CD4-positive, alpha-beta T cell treated with Interleukin-1 beta for 1 hour (primary cell): ENCODE measurements at regions not wholly inside any gene's neighbourhood (a gene's known extent, or its start where the extent isn't known, plus 50 kb on each side); places are given as distances from the start of the nearest gene placed in this dataset.
A peak's percentile ranks its signal among the peaks of the same experiment; 100 is the strongest.

Experiments
- DNase-seq, 2 donors: peaks; one replicate each; pipeline ENCODE4 v3.0.0-alpha.2; 2020 to 2022

DNA sequence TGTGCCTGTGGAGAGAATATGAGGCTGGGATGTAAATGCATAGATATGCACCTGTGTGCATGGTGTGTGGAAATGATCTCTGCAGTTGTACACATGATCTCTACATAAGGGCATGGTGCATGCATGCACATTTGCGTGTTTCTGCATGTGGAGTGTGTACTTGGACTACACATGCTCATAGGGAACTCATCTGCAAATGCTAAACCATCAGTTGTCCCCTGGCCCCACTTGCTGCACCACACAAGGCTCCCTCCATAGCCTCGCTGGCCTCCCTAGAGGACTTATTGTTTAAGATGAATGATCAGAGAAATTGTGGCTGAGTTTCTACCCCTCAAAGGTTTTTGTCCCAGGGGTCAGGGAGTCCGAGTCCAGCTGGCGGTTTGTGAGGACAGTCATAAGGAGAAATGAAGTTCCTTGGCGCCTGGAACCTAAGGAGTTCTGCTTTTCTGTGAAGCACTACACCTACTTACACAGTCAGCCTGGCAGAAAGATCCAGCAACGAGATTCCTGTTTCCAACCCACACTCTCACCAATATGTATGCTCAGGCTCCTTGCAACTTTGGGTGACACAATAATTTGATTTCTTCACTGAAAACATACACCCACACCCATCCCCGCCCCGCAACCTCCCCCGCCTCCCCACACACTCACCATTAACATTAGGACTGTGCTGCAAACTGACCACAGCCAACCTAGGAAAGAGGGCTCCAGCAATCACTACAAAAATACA, 79.9 kb upstream of the CPEB4 start:
- DNase-seq: peak in 1 of 2 donors; percentile 11

DNA sequence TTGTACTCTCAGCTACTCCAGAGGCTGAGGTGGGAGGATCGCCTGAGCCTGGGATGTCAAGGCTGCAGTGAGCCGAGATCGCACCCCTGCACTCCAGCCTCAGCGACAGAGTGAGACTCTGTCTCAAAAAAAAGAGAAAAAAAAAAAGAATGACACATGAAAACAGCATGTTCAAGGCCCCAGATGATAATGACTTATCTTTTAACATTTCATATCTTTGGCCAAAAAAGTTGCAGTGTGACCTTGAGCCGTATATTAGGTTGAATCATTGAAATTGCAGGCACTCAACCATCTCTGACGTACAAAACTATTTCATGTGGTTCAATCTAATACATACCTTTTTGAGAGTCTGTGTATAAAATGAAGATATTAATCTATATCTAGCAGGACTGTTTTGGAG, 79.1 kb upstream of the CPEB4 start:
- no peak for DNase-seq

- no peak for DNase-seq
These were observed 75.2 kb upstream of the CPEB4 start for GRCh38 chr5:173812811-173813550.

DNA sequence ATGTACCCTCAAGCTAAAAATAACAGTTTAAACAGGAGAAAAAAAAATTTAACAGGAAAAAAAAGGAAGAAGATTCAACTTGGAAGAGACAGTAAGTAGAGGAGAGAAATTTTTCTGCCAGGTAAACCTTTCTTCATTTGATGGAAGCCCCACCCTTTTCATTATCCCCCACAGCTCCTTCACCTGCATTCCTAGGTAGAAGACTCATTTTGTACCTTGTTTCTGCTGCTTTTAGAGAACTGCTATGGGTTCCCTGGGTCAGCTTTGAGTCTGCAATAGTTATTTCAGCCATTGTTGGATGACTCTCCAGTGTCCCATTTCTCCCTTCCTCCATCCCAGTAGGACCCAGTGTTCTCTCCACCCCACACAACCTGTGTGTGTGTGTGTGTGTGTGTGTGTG, 74.1 kb upstream of the CPEB4 start:
- no peak for DNase-seq

- no peak for DNase-seq
These were observed 72.6 kb upstream of the CPEB4 start for GRCh38 chr5:173815571-173815970.

GRCh38 chr5:173816728-173817127, 71.4 kb upstream of the CPEB4 start:
- DNase-seq: no peak

- no peak for DNase-seq
These were observed 70.6 kb upstream of the CPEB4 start for GRCh38 chr5:173817561-173817960.

DNA sequence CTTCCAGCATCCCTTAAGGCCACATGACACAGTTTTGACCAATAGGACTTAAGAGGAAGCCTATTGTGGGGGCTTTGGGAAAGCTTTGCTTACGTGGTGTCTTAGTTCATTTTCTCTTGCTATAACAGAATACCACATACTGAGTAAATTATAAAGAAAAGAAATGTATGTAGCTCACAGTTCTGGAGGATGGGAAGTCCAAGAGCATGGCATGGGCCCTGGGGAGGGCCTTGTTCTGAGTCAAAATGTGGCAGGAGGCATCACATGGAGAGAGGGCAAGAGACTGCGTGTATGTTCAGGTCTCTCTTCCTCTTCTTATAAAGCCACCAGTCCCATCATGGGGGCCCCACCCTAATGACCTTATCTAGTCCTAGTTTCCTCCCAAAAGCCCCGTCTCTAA, 68.6 kb upstream of the CPEB4 start:
- no peak for DNase-seq

DNA sequence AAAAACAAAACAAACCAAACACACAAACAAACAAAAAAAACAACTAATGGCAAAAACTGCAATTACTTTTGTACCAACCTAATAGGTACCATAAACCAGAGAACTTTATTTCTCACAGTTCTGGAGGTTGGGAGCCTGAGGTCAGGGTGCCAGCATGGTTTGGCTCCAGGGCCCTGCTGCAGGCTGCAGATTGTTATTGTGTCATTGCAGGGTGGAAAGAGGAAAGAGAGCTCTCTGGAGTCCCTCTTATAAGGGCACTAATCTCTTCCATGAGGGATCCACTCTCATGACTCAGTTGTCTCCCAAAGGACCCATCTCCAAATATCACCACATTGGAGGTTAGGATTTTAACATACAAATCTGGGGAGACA, 64.9 kb upstream of the CPEB4 start:
- no peak for DNase-seq

GRCh38 chr5:173823721-173824567, 64.2 kb upstream of the CPEB4 start:
- no peak for DNase-seq

DNA sequence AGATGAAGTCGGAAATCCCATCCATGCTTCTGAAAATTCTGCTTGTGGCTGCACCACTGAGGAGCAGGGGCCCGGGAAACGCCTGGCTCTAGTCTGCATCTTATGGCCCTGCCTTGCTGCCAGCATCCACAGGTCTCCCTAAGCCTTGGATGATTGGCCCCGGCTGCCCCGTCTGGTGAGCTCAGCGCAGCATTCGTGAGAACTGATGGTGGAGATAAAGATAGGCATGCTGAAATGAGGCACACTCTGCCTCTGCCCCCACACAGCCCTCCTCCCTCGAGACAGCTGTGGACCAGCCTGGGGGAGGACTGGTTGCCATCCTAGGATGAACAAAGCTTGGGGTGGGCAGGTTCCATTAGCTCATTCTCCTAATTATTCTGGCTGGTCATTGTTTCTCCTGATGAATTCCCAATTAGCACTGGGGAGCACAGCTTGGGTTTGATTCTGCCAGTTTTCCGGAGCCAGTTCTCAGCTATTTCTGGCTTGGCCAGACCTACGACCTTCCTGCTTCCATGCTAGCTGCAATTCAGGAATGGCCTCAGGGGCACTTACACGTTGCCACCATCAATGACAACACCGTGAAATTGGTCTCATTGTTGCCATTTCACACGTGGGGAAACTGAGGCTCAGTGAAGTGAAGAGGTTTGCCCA, 62.8 kb upstream of the CPEB4 start:
- DNase-seq: no peak

DNA sequence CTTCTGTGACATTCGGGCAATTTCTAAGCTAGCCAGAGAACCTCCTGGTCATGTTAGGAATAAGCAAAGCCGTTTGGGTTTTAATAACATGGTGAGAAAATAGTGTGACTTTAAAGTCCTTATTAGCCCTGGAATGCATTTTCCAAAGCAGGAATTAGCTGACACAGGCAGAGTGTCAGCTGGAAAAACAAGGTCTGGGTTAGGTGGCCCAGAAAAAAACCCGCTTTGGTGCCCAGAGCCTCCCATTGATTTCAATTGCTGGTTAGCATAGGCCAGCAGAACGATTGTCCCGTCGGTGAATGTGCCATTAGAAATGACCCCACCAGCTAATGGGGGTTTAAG, 62.1 kb upstream of the CPEB4 start:
- DNase-seq: no peak

DNA sequence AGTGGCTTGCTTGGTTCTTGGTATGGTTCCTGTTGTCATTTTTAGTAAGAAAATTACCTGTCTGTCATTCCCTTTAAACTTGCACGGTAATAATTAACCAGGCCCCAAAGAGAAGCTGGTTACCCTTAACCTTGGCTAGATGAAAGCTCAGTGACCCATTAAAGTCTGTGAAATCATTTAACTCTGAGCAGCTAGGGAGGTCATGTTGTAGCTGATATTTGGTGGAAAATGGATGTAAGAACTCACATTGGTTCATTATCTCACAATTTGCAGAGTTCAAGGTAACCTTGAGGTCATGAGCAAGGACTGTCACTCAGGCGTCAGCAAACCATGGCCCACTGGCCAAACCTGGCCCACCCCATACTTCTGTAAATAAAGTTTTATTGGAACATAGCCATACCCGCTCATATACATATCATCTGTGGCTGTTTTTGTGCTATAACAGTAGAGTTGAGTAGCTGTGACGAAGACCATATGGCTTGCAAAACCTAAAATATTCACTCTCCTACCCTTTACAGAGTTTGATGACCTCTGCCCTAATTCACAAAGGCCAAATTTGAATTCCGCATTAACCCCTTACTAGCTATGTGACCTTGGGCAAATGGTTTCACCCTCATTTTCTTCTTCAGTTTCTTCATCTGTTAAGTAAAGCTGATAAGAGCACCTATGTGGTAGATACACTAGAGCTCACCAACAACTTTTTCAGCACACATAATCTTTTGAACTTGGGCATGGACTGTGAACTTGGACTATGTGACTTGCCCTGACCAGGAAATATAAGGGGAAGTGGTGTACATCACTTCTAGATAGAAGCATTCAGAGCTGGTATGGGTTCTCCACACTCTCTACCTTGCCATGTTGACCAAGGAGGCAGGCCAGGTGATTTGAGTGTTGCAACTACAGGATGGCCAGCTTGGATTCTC, 61.5 kb upstream of the CPEB4 start:
- DNase-seq: no peak

- DNase-seq: no peak
These were observed 59.2 kb upstream of the CPEB4 start for GRCh38 chr5:173828952-173829351.

DNA sequence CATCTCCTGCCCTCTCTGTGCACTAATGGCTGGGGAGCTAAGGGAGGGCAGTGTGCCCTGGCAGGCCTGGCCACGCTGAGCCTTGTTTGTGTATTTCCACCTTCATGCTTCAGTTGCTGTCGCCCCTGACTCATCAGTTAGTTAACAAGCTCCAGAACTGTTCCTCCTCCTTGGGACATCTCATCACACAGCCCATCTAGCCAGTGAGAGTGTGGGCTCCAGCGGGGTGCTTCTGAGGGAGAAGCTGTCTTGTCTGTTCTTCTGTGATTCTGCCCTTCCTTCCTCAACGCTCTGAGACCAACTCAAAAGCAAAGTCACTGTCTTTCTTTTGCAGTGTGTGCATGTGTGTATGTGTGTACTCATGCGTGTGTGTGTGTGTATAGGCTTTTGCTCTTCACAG, 58.3 kb upstream of the CPEB4 start:
- no peak for DNase-seq

GRCh38 chr5:173830421-173830820, 57.7 kb upstream of the CPEB4 start:
- no peak for DNase-seq

GRCh38 chr5:173831196-173831914, 56.8 kb upstream of the CPEB4 start:
- DNase-seq: no peak

GRCh38 chr5:173832386-173832785, 55.8 kb upstream of the CPEB4 start:
- DNase-seq: no peak

- DNase-seq: no peak
These were observed 54.8 kb upstream of the CPEB4 start for GRCh38 chr5:173833196-173833985.

DNA sequence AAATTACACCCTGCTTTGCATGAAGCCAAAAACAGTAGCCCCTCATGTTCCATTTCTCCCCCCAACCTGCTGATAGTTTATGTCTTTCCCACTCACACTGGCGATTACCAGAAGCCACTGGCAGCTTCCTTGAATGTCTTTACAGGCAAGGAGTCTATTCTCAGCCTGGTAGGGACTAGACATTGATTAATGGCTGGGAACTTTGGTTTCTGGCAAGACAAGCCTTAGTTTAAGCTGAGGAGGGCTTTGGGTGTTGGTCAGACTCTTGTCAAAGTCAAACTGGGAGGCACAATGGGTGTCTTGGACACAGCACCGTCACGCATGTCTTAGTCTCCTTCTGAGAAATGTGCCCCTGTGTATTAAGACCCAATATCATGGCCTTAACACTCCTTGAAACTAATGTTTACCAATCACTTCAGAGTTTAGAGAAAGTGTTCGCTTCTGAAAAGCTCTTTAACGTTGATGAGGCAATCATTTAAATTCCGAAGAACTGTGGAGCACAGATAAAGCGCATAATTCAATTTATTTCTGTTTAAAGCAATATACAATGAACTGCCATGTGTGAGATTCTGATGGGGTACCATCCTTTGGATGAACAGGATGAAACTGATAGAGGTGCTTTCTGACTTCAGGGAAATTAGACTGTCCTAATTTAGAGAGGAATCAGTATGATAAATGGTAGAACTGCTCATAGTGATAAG, 53.9 kb upstream of the CPEB4 start:
- no peak for DNase-seq
